SK-N-SH (cell line): ENCODE measurements at regions not wholly inside any gene's neighbourhood (a gene's known extent, or its start where the extent isn't known, plus 50 kb on each side); places are given as distances from the start of the nearest gene placed in this dataset.

ENCODE experiments used
- ELF1 ChIP-seq: IDR thresholded peaks from 2 replicates; pipeline ENCODE4 v1.4.0; 2012
- EP300 ChIP-seq, 2 experiments: IDR thresholded peaks; 2 replicates each; pipeline versions ENCODE4 v1.4.0 to v1.6.1; 2012; ENCODE audit warnings: borderline replicate concordance in 1 of 2, low read depth in 1 of 2, low read length in 1 of 2
- EZH2phosphoT487 ChIP-seq: fragments of 200-600 bp; sonication (generic); IDR thresholded peaks from 2 replicates; pipeline ENCODE4 v1.6.1; 2017; ENCODE audit warnings: low read depth, mixed run types, mild to moderate bottlenecking, antibody characterized with exemption, moderate library complexity, borderline replicate concordance
- POLR2AphosphoS5 ChIP-seq: IDR thresholded peaks from 2 replicates; pipeline ENCODE4 v1.6.1; 2012; ENCODE audit warnings: low read depth, low read length
- SIN3A ChIP-seq: IDR thresholded peaks from 2 replicates; pipeline ENCODE4 v1.6.1; 2012; ENCODE audit warnings: low read depth, mild to moderate bottlenecking, low read length, moderate library complexity, borderline replicate concordance
- SMC3 ChIP-seq: IDR thresholded peaks from 2 replicates; pipeline ENCODE4 v1.6.1; 2012; ENCODE audit warnings: low read depth, low read length, improper control_type of control experiment
- TAF1 ChIP-seq: IDR thresholded peaks from 2 replicates; pipeline ENCODE4 v1.6.1; 2012; ENCODE audit warnings: low read depth, mild to moderate bottlenecking, low read length, moderate library complexity, borderline replicate concordance
- TCF12 ChIP-seq: IDR thresholded peaks from 2 replicates; pipeline ENCODE4 v1.4.0; 2012
- TEAD4 ChIP-seq: IDR thresholded peaks from 2 replicates; pipeline ENCODE4 v1.4.0; 2012; ENCODE audit warnings: mild to moderate bottlenecking, borderline replicate concordance; ENCODE audit not compliant: insufficient read depth
- TF ChIP-seq, protein P1 (sequence below): fragments of 150-350 bp; IDR thresholded peaks from 2 replicates; pipeline ENCODE4 v1.6.1; 2017; ENCODE audit warnings: antibody characterized with exemption, low read length, low read depth, borderline replicate concordance
- TF ChIP-seq, protein P2 (sequence below): fragments of 200-600 bp; sonication (generic); IDR thresholded peaks from 2 replicates; pipeline ENCODE4 v1.6.1; 2017; ENCODE audit warnings: antibody characterized with exemption, mild to moderate bottlenecking, moderate library complexity
- TF ChIP-seq, protein P3 (sequence below): IDR thresholded peaks from 2 replicates; pipeline ENCODE4 v1.6.1; 2012; ENCODE audit warnings: mild to moderate bottlenecking, low read depth, low read length, moderate library complexity
- TF ChIP-seq, protein P4 (sequence below): IDR thresholded peaks from 2 replicates; pipeline ENCODE4 v1.4.0; 2012; ENCODE audit warnings: low read depth

DNA sequence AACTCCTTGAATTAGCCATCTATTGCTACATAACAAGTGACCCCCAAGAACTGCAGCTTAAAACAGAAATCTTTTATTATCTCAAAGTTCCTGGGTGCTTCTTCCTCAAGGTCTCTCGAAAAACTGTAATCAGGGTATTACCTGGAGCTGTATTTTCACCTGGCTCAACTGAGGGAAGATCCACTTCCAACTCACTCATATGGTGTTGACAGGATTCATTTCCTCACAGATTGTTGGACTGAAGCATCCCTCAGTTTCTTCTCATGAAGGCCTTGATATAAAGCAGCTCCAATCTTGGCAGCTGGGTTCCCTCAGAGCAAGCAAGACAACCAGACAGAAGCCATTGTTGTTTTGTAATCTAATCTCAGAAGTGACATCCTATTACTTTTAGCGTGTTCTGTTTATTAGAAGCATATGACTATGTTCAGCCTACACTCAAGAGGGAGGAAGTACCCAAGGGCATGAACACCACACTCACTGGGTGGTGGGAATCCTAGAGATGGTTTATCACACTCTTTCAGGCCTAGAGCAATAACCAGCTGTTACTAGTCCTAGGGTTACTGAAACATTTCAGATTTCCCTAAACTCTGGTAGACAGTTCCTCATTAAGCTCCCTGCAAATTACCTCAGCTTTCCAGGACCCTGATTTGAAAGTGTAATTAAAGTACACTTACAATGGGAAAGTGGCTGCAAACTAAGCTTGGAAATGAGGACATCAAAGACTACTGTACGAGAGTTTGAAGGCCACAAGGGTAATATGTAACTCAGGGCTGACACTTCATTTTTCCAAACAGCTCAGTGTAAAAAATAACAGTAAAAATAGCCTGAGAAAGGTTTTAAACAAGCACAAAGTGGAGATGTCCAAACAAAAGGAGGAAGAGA is 222.2 kb downstream of the SEC23A start:
- TF ChIP-seq TEAD4 = no peak
- TF ChIP-seq, protein P1, sequence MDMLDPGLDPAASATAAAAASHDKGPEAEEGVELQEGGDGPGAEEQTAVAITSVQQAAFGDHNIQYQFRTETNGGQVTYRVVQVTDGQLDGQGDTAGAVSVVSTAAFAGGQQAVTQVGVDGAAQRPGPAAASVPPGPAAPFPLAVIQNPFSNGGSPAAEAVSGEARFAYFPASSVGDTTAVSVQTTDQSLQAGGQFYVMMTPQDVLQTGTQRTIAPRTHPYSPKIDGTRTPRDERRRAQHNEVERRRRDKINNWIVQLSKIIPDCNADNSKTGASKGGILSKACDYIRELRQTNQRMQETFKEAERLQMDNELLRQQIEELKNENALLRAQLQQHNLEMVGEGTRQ = no peak
- TF ChIP-seq, protein P2, sequence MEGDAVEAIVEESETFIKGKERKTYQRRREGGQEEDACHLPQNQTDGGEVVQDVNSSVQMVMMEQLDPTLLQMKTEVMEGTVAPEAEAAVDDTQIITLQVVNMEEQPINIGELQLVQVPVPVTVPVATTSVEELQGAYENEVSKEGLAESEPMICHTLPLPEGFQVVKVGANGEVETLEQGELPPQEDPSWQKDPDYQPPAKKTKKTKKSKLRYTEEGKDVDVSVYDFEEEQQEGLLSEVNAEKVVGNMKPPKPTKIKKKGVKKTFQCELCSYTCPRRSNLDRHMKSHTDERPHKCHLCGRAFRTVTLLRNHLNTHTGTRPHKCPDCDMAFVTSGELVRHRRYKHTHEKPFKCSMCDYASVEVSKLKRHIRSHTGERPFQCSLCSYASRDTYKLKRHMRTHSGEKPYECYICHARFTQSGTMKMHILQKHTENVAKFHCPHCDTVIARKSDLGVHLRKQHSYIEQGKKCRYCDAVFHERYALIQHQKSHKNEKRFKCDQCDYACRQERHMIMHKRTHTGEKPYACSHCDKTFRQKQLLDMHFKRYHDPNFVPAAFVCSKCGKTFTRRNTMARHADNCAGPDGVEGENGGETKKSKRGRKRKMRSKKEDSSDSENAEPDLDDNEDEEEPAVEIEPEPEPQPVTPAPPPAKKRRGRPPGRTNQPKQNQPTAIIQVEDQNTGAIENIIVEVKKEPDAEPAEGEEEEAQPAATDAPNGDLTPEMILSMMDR = no peak
- no peak for TF ChIP-seq TAF1
- no peak for TF ChIP-seq SIN3A
- TF ChIP-seq EP300 (IDR thresholded peaks at IDR 0.05; ENCODE audit: borderline replicate concordance in 1 of 2, low read depth in 1 of 2, low read length in 1 of 2) = no peak
- TF ChIP-seq SMC3 = no peak
- TF ChIP-seq, protein P3, sequence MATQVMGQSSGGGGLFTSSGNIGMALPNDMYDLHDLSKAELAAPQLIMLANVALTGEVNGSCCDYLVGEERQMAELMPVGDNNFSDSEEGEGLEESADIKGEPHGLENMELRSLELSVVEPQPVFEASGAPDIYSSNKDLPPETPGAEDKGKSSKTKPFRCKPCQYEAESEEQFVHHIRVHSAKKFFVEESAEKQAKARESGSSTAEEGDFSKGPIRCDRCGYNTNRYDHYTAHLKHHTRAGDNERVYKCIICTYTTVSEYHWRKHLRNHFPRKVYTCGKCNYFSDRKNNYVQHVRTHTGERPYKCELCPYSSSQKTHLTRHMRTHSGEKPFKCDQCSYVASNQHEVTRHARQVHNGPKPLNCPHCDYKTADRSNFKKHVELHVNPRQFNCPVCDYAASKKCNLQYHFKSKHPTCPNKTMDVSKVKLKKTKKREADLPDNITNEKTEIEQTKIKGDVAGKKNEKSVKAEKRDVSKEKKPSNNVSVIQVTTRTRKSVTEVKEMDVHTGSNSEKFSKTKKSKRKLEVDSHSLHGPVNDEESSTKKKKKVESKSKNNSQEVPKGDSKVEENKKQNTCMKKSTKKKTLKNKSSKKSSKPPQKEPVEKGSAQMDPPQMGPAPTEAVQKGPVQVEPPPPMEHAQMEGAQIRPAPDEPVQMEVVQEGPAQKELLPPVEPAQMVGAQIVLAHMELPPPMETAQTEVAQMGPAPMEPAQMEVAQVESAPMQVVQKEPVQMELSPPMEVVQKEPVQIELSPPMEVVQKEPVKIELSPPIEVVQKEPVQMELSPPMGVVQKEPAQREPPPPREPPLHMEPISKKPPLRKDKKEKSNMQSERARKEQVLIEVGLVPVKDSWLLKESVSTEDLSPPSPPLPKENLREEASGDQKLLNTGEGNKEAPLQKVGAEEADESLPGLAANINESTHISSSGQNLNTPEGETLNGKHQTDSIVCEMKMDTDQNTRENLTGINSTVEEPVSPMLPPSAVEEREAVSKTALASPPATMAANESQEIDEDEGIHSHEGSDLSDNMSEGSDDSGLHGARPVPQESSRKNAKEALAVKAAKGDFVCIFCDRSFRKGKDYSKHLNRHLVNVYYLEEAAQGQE = no peak
- TF ChIP-seq EZH2phosphoT487 = no peak
- TF ChIP-seq, protein P4, sequence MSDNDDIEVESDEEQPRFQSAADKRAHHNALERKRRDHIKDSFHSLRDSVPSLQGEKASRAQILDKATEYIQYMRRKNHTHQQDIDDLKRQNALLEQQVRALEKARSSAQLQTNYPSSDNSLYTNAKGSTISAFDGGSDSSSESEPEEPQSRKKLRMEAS = no peak
- TF ChIP-seq TCF12 = no peak
- no peak for TF ChIP-seq POLR2AphosphoS5
- no peak for TF ChIP-seq ELF1
